Transverse colon (tissue), 3 donors: ENCODE measurements at regions not wholly inside any gene's neighbourhood (a gene's known extent, or its start where the extent isn't known, plus 50 kb on each side); places are given as distances from the start of the nearest gene placed in this dataset.

Source experiments
- CTCF ChIP-seq, 5 experiments: fragments of 200-600 bp in 3 of 5; fragments of 450-650 bp in 2 of 5; sonication (generic) in 3 of 5; IDR thresholded peaks; 1 replicate in 2 of 5; 2 replicates in 3 of 5; pipeline ENCODE4 v1.5.1; 2016 to 2017; ENCODE audit warnings: antibody characterized with exemption in 5 of 5, inconsistent platforms in 3 of 5, mild to moderate bottlenecking in 2 of 5, moderate library complexity in 1 of 5
- EP300 ChIP-seq: sonication (generic); formaldehyde crosslinking; IDR thresholded peaks from one replicate; pipeline ENCODE4 v1.6.1; 2017; ENCODE audit warnings: antibody characterized with exemption, low read depth

GRCh38 chr5:42268630-42269029 lies 154.6 kb upstream of the GHR start:
- TF ChIP-seq CTCF (IDR thresholded peaks at IDR 0.05) = no peak
- TF ChIP-seq EP300 = no peak
